Upper lobe of left lung (tissue), 4 donors: ENCODE measurements at regions not wholly inside any gene's neighbourhood (a gene's known extent, or its start where the extent isn't known, plus 50 kb on each side); places are given as distances from the start of the nearest gene placed in this dataset.

ENCODE experiments used
- CTCF ChIP-seq, 6 experiments: fragments of 450-650 bp in 4 of 6; fragments of 200-600 bp in 2 of 6; sonication (generic) in 2 of 6; IDR thresholded peaks; one replicate each; pipeline ENCODE4 v1.5.1; 2016 to 2019; ENCODE audit warnings: antibody characterized with exemption in 6 of 6
- POLR2A ChIP-seq, 4 donors: fragments of 450-650 bp; IDR thresholded peaks; one replicate each; pipeline ENCODE4 v1.5.1; 2016 to 2017; ENCODE audit warnings: antibody characterized with exemption in 4 of 4, mild to moderate bottlenecking in 2 of 4
- POLR2AphosphoS5 ChIP-seq, 2 donors: sonication (generic); formaldehyde crosslinking; IDR thresholded peaks; one replicate each; pipeline ENCODE4 v1.5.1; 2017; ENCODE audit warnings: antibody characterized with exemption in 2 of 2

GRCh38 chr14:63781686-63782085, 53.8 kb upstream of the SGPP1 start:
- no peak for TF ChIP-seq CTCF (IDR thresholded peaks at IDR 0.05)
- TF ChIP-seq POLR2A (IDR thresholded peaks at IDR 0.05), result no peak
- no peak for TF ChIP-seq POLR2AphosphoS5 (IDR thresholded peaks at IDR 0.05)
